Fibroblast of villous mesenchyme (primary cell): ENCODE measurements at regions not wholly inside any gene's neighbourhood (a gene's known extent, or its start where the extent isn't known, plus 50 kb on each side); places are given as distances from the start of the nearest gene placed in this dataset.

Source experiments
- DNase-seq: peaks from one replicate; pipeline ENCODE4 v3.0.0-alpha.2; 2010; ENCODE audit warnings: low read depth
- H3K4me3 ChIP-seq: 2 replicates; pipeline ENCODE4 v1.5.1; 2011; ENCODE audit warnings: low read depth, mild to moderate bottlenecking, low read length
- CTCF ChIP-seq: IDR thresholded peaks from 2 replicates; pipeline ENCODE4 v1.5.1; 2012; ENCODE audit warnings: low read depth, mild to moderate bottlenecking, low read length; ENCODE audit not compliant: insufficient read depth

GRCh38 chr7:46613116-46613515 lies 692.0 kb upstream of the IGFBP3 start:
- no peak for TF ChIP-seq CTCF
- no peak overlapping the region for H3K4me3 ChIP-seq

GRCh38 chr7:46611508-46611907 lies 690.4 kb upstream of the IGFBP3 start:
- no peak for DNase-seq
- no peak for TF ChIP-seq CTCF
- H3K4me3 ChIP-seq, result no peak overlapping the region

More at GRCh38 chr7:46613116-46613515, 692.0 kb upstream of the IGFBP3 start:
- DNase-seq, result peak; percentile 67

GRCh38 chr7:46610746-46611145 lies 689.7 kb upstream of the IGFBP3 start:
- no peak for DNase-seq
- no peak for TF ChIP-seq CTCF
- H3K4me3 ChIP-seq, result no peak overlapping the region

GRCh38 chr7:46607176-46607575 lies 686.1 kb upstream of the IGFBP3 start:
- DNase-seq, result peak; percentile 55
- TF ChIP-seq CTCF, result no peak

GRCh38 chr7:46606761-46607160 lies 685.7 kb upstream of the IGFBP3 start:
- DNase-seq, result peak; percentile 56
- TF ChIP-seq CTCF, result no peak
- no peak overlapping the region for H3K4me3 ChIP-seq

More at GRCh38 chr7:46607176-46607575, 686.1 kb upstream of the IGFBP3 start:
- H3K4me3 ChIP-seq, result no peak overlapping the region

GRCh38 chr7:46604241-46604661 lies 683.2 kb upstream of the IGFBP3 start:
- DNase-seq, result peak; percentile 92
- no peak for TF ChIP-seq CTCF
- no peak overlapping the region for H3K4me3 ChIP-seq

- DNase-seq, result peak; percentile 97
- no peak overlapping the region for H3K4me3 ChIP-seq
- TF ChIP-seq CTCF, result no peak
These were observed 682.7 kb upstream of the IGFBP3 start for GRCh38 chr7:46603780-46604179.
